22Rv1 (cell line): ENCODE measurements at regions not wholly inside any gene's neighbourhood (a gene's known extent, or its start where the extent isn't known, plus 50 kb on each side); places are given as distances from the start of the nearest gene placed in this dataset.
"Not testable (repeated sequence)": the region's sequence is repeated elsewhere in the genome, so short reads cannot be mapped to it uniquely, and the experiment has no call there.

Source experiments
- H3K27ac ChIP-seq: fragments of 450-650 bp; 2 replicates; pipeline ENCODE4 v1.5.1; 2017
- CTCF ChIP-seq: fragments of 450-650 bp; IDR thresholded peaks from 2 replicates; pipeline ENCODE4 v1.5.1; 2017; ENCODE audit warnings: mild to moderate bottlenecking
- ZFX ChIP-seq: fragments of 450-650 bp; IDR thresholded peaks from 2 replicates; pipeline ENCODE4 v1.6.1; 2017; ENCODE audit warnings: antibody characterized with exemption, borderline replicate concordance

DNA sequence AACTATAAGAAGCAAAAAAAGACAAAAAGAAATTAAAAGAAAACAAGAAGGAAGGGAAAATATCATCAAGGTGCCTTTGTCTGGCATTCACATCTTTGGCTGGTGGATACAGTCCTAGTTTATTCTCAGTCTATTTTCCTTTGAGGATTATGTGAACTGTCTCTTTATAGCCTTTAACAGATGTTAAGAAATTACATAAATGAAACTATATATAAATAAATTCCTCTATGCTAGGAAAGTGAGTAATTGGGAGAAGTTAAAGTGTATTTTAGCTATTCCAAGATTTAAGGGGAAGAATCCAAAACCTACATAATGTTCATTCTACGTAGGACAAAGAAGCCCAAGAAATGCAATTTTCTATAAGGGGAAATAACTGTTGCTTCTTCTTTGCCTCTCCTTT, 316.3 kb downstream of the ADAMTS20 start:
- TF ChIP-seq ZFX (no peak), CTCF (no peak)

DNA sequence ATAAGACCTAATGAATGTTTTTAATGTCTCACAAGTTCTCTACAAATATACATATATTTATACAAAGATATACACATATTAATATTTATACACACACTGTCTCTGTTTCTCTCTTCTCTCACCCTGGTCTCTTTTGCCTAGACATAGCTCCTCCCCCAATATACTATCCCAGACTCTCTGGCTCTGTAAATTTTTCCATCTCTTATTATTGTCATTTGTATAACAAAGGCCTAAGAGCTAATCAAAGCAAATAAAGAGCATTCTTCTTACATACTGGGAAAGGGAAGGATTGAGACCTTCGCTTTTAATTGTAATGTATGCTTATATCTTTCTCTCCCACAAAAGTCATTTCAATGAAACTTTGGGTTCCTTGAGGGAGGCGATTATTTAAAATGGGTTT, 318.1 kb downstream of the ADAMTS20 start:
- no peak overlapping the region for H3K27ac ChIP-seq
- no peak for TF ChIP-seq CTCF
- TF ChIP-seq ZFX, result no peak

More for the DNA sequence above, 316.3 kb downstream of the ADAMTS20 start:
- H3K27ac ChIP-seq, result no peak overlapping the region

- no peak overlapping the region for H3K27ac ChIP-seq
- TF ChIP-seq ZFX, result no peak
- no peak for TF ChIP-seq CTCF
These were observed 325.9 kb downstream of the ADAMTS20 start for GRCh38 chr12:43226151-43226550.

GRCh38 chr12:43224190-43224805, 327.7 kb downstream of the ADAMTS20 start:
- H3K27ac ChIP-seq, result not testable (repeated sequence)

DNA sequence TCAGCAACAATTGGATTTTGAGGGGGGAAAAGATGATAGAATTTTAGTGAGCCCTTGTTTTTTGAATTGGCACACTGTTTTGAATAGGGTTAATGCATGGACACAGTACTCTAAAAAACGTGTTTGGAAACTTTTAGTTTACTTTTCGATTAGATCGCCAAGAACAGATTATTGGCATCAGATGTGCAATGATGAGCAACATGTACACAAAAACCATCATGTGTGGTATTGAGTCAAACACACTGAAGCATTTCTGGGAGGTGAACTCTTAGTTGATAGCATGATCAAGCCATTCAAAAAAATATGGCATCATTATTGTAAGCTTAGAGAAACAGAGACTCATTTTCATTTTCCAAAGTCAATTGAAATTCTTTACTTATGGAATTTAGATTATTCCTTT, 329.2 kb downstream of the ADAMTS20 start:
- no peak for TF ChIP-seq ZFX
- TF ChIP-seq CTCF, result no peak
- no peak overlapping the region for H3K27ac ChIP-seq

DNA sequence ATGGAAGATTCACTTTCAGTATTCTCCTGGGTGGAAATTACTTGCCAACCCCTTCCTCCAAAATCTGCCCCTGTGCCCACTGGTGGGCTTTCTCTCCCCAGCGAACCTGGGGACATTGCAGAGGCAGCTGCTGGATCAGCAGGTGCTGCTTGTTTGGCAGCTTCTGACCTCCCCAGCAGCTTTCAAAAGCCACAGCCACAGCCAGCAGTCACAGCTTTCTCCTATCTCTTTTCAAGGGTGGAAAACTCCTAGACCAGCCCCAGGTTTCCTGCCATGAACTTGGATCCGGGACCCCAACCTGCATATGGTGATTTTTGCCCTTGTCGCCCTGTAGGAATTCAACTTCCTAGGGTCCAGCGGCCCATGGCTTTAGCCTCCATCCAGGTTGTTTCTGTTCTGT, 330.8 kb downstream of the ADAMTS20 start:
- H3K27ac ChIP-seq, result no peak overlapping the region
- TF ChIP-seq CTCF, result no peak
- TF ChIP-seq ZFX, result no peak

DNA sequence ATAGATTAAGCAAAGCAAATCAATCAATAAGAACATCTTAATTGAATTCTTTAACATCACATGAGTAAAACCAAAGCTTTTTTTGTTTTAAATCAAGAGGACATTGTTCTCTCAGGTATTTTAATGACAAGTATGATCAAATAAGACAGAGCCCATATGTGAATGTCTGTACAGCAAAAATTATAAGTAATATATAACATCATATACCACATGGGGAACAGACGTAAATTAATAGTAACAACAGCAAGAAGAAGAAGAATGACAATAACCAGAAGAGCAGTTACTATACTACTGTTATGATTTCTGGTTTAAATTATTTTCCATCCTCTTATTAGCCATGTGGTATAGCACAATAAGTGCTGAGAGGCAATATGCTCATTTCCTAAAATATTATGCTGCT, 335.5 kb downstream of the ADAMTS20 start:
- TF ChIP-seq CTCF (no peak), ZFX (no peak)
- no peak overlapping the region for H3K27ac ChIP-seq

DNA sequence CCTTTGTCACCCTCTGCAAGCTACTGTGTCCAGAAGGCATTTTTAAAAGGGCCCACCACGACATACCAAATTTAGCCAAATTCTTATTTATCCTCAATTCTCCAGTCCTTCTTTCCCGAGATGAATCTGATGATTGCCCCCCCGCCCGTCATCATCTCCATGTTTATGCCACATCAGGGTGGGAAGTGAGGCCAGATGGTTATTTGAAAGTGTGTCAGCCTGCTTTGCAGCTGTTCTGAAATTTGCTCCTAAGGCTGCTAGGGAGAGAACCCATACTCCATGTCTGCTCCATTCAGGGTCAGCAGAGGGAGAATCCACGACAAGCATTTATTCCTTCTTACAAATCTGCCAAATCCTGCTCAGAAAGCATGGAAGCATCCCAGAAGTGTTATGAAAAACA, 337.8 kb downstream of the ADAMTS20 start:
- H3K27ac ChIP-seq, result no peak overlapping the region
- TF ChIP-seq CTCF (no peak), ZFX (no peak)
